ENCODE measurements at regions not wholly inside any gene's neighbourhood (a gene's known extent, or its start where the extent isn't known, plus 50 kb on each side); places are given as distances from the start of the nearest gene placed in this dataset.

GRCh38 chr7:25895792-25896171, 256.2 kb upstream of the NFE2L3 start:
- H3K9me3 ChIP-seq = no peaks in the 10 kb centered on the region
- no peak overlapping the region for H3K4me3 ChIP-seq
- TF ChIP-seq CTCF (IDR thresholded peaks at IDR 0.05) (no peak), POLR2A (IDR thresholded peaks at IDR 0.05) (no peak)
- H3K4me1 ChIP-seq = peaks cover 42% of the 10 kb centered on the region
- no peak for DNase-seq
- peak overlapping the region in 1 of 4 donors; percentile 60 for H3K27ac ChIP-seq
- H3K27me3 ChIP-seq = no peaks in the 10 kb centered on the region
- ATAC-seq = peak; percentile 7
- 58 to 75% methylated on average over 6 of the region's 6 CpGs for WGBS, 2 donors
- intact Hi-C loops (cut with DNase I) = loop anchor here (5.0 kb wide), 1 partner anchor 172 kb away; no protein-coding TSS in a partner anchor
- H3K36me3 ChIP-seq (replicated peaks in 1 of 2; ENCODE audit: insufficient read depth in 1 of 2, low read depth in 2 of 2) = no peaks in the 10 kb centered on the region

DNA sequence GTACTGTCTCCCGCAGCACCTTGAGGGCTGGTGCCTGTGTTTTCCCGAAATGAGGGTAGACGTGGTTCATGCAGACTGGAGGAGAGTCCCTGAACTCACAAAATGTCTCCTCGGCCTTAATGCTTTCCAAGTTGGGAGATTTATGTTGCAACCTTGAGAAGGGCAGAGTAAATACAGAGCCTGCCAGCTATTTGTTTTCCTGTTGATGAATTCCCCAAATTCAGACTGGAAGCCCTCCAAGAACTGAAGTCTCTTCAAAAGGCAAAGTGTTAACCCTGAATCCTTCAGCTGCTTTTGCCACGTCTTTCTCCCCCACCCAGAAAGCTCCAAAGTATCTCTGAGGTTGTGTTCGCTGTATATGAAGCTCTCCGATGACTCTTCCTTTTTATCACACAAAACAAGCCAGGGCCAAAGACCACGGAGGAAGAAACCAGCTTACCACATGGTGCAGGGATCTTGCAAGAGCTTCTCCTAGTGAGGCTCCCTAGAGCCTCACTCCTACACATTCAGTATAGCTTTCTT, 254.7 kb upstream of the NFE2L3 start:
- intact Hi-C loops (cut with DNase I) = loop anchor here (5.0 kb wide), 1 partner anchor 170 kb away; no protein-coding TSS in a partner anchor
- Histone ChIP-seq H3K27ac (peak overlapping the region in 3 of 4 donors; percentile 3 to 32 (median 30)), H3K36me3 (replicated peaks in 1 of 2; ENCODE audit: insufficient read depth in 1 of 2, low read depth in 2 of 2) (no peaks in the 10 kb centered on the region), H3K27me3 (no peaks in the 10 kb centered on the region), H3K4me3 (no peak overlapping the region), H3K9me3 (no peaks in the 10 kb centered on the region), H3K4me1 (peaks cover 42% of the 10 kb centered on the region)
- DNase-seq = no peak
- WGBS, 2 donors = 51 to 54% methylated on average over 8 of the region's 8 CpGs
- TF ChIP-seq CTCF (IDR thresholded peaks at IDR 0.05) (no peak), POLR2A (IDR thresholded peaks at IDR 0.05) (no peak)
- no peak for ATAC-seq

DNA sequence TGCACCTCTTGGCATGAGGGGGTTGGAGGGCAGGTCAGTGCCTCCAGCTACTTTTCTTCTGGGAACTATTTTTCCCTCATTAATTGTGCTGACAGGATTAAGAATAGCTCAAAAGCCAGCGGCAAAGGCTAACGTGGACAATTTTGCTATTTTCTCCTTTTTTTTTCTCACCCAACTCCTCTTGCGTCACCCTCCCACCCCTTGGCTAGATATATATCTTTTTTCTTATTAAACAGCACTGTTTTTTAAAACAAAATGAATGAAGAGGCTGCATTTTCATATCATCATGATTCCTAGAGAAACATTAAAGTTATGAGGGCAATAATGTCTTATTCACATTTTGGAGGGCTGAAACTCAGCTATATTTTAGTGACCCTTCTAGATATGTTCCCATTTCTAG, 251.8 kb upstream of the NFE2L3 start:
- Histone ChIP-seq H3K36me3 (replicated peaks in 1 of 2; ENCODE audit: insufficient read depth in 1 of 2, low read depth in 2 of 2) (no peaks in the 10 kb centered on the region), H3K9me3 (no peaks in the 10 kb centered on the region), H3K4me3 (no peak overlapping the region), H3K27ac (no peak overlapping the region), H3K27me3 (no peaks in the 10 kb centered on the region), H3K4me1 (peaks cover 18% of the 10 kb centered on the region)
- no peak for ATAC-seq
- intact Hi-C loops (cut with DNase I) = no loop called here
- no peak for TF ChIP-seq CTCF (IDR thresholded peaks at IDR 0.05)
- TF ChIP-seq POLR2A (IDR thresholded peaks at IDR 0.05) = no peak
- WGBS, 2 donors = 90 to 96% methylated on average over 3 of the region's 3 CpGs
- DNase-seq = no peak

DNA sequence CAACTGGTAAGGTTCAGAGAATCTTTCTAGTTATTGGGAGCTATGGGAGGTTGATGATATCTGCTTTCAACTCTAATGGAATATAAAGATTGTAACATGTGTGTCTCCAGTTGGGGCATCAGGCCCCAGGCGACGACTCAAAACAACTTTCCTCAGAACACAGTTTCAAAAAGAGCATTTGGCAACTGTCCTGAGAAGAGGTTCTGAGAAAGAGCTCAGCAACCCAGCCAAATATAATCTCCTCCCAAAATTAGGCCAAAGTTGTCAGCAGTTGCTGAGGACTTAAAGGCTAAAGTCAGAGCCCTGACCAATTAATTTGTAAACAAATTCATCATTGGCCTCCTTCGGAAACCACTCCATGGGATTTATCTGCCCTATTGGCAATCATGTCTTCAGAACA, 251.1 kb upstream of the NFE2L3 start:
- ATAC-seq (no peak), DNase-seq (no peak)
- intact Hi-C loops (cut with DNase I) = no loop called here
- Histone ChIP-seq H3K9me3 (no peaks in the 10 kb centered on the region), H3K4me3 (no peak overlapping the region), H3K36me3 (replicated peaks in 1 of 2; ENCODE audit: insufficient read depth in 1 of 2, low read depth in 2 of 2) (no peaks in the 10 kb centered on the region), H3K27ac (no peak overlapping the region), H3K27me3 (no peaks in the 10 kb centered on the region), H3K4me1 (peaks cover 12% of the 10 kb centered on the region)
- WGBS, 2 donors = 83 to 93% methylated on average over 3 of the region's 3 CpGs
- TF ChIP-seq POLR2A (IDR thresholded peaks at IDR 0.05) = no peak
- TF ChIP-seq CTCF (IDR thresholded peaks at IDR 0.05) = no peak

- 85 to 88% methylated on average over 1 of the region's 1 CpG for WGBS, 2 donors
- DNase-seq (no peak), ATAC-seq (no peak)
- H3K27ac ChIP-seq = no peak overlapping the region
- peaks cover 9% of the 10 kb centered on the region for H3K4me1 ChIP-seq
- no peaks in the 10 kb centered on the region for H3K9me3 ChIP-seq
- no peaks in the 10 kb centered on the region for H3K36me3 ChIP-seq (replicated peaks in 1 of 2; ENCODE audit: insufficient read depth in 1 of 2, low read depth in 2 of 2)
- no peak overlapping the region for H3K4me3 ChIP-seq
- no peak for TF ChIP-seq CTCF (IDR thresholded peaks at IDR 0.05)
- no peak for TF ChIP-seq POLR2A (IDR thresholded peaks at IDR 0.05)
- no peaks in the 10 kb centered on the region for H3K27me3 ChIP-seq
- intact Hi-C loops (cut with DNase I) = no loop called here
Measured at GRCh38 chr7:25901658-25902057, 250.3 kb upstream of the NFE2L3 start.
